ENCODE measurements at regions not wholly inside any gene's neighbourhood (a gene's known extent, or its start where the extent isn't known, plus 50 kb on each side); places are given as distances from the start of the nearest gene placed in this dataset.

DNA sequence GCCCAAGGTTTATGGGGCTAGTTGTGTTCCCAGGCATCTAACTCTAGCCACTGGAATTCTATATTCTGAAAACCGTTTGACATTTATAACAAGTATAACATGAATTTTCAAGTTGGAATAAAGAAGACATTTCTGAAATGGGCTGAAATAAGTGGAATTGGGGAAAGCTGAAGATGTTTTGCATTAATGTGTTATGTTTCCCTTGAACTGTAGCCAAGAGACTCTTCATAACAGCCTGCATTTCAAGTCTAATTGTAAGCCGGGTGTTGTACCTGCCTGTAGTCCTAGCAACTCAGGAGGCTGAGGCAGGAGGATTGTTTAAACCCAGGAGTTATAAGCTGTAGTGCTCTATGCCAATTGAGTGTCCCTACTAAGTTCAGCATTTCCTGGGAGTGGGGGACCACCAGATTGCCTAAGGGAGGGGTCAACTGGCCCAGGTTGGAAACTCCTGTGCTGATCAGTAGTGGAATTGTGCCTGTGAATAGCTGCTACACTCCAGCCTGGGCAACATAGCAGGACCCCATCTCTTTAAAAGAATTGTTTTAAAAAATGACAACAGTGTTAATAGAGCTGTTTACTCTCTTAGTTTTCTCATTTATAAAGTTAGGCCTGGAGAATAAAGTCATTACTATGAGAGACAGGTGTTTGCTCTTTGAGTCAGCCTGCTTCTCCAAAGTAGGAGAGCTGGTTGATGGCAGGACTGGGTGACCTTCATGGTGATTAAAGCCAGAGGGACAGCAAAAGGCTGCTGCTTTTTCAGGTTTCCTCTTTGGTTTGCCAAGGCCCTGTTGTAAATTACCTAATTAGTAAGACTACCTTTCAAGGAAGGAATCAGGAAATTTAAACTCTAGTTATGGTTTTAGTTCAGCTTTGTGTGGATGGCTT is 483.6 kb upstream of the RGS6 start:
- Histone ChIP-seq H3K18ac (ENCODE audit: low read depth, low read length) (no peak overlapping the region), H3K4me1 (ENCODE audit: control insufficient read depth, insufficient read depth, low read length) (peaks cover 2% of the 10 kb centered on the region), H4K8ac (ENCODE audit: low read depth in 2 of 2, low read length in 2 of 2) (no peak overlapping the region), H4K91ac (ENCODE audit: insufficient read depth, low read depth, low read length) (no peak overlapping the region), H2BK5ac (ENCODE audit: low read depth, low read length, poor library complexity, severe bottlenecking) (no peak overlapping the region), H3K4me2 (ENCODE audit: low read depth, low read length) (no peak overlapping the region), H3K9me1 (ENCODE audit: insufficient read depth, low read length) (no peaks in the 10 kb centered on the region; the same call in 1 of the 2 replicates), H4K20me1 (ENCODE audit: insufficient read depth, low read length) (peaks cover 3% of the 10 kb centered on the region; the same call in 1 of the 2 replicates), H2BK120ac (ENCODE audit: low read depth, low read length) (no peak overlapping the region), H2AFZ (replicated peaks; ENCODE audit: low read length, poor library complexity) (no peak overlapping the region), H3K27ac (ENCODE audit: insufficient read depth, low read length) (no peak overlapping the region), H3K9ac (ENCODE audit: low read depth, low read length) (no peak overlapping the region), H2AK9ac (replicated peaks; ENCODE audit: low read depth, low read length, poor library complexity) (no peak overlapping the region), H3K27me3 (ENCODE audit: control insufficient read depth, insufficient read depth, low read length) (no peaks in the 10 kb centered on the region), H2BK20ac (ENCODE audit: low read depth, low read length) (no peak overlapping the region), H3K56ac (ENCODE audit: extremely low read depth, insufficient read depth, low read length) (no peak overlapping the region), H3K4ac (ENCODE audit: low read depth, low read length) (no peak overlapping the region), H3K23ac (ENCODE audit: low read depth, low read length) (no peak overlapping the region), H3K79me1 (ENCODE audit: low read depth in 1 of 2, low read length in 2 of 2) (peaks cover 9 to 53% of the 10 kb centered on the region in 2 experiments; a peak in 3 of 4 replicates), H3K36me3 (ENCODE audit: control insufficient read depth, insufficient read depth, low read length) (no peaks in the 10 kb centered on the region), H3K4me3 (ENCODE audit: insufficient read depth, low read depth, low read length) (no peak overlapping the region), H2BK15ac (ENCODE audit: low read depth, low read length) (no peak overlapping the region), H2AK5ac (ENCODE audit: low read depth, low read length) (no peak overlapping the region), H4K5ac (ENCODE audit: low read depth, low read length) (no peak overlapping the region), H3K14ac (replicated peaks; ENCODE audit: low read depth, low read length) (no peak overlapping the region; the same call in 1 of the 2 replicates), H3K9me3 (ENCODE audit: control insufficient read depth, insufficient read depth, low read length) (no peaks in the 10 kb centered on the region)
- in situ Hi-C loops (cut with MboI; ENCODE audit: low sequenced_read_pairs), result no loop called here
- ATAC-seq (ENCODE audit: low read depth) (no peak), DNase-seq (no peak)
- dilution Hi-C loops (cut with HindIII; ENCODE audit: low sequenced_read_pairs, unreplicated experiment), result no loop called here
- ChIA-PET POLR2A (ENCODE audit: unreplicated experiment) (no interaction called here), CTCF (interaction anchor here (0.8 kb wide), 1 partner anchor 16 kb away, joined by 3 read pairs; no protein-coding TSS in a partner anchor)
- no peak for TF ChIP-seq MXI1 (IDR thresholded peaks at IDR 0.05; ENCODE audit: borderline replicate concordance, low read depth, low read length)
- TF ChIP-seq RFX5 (IDR thresholded peaks at IDR 0.05; ENCODE audit: low read depth, low read length), result no peak
- no peak for TF ChIP-seq NFE2L2 (IDR thresholded peaks at IDR 0.05; ENCODE audit: low read depth, low read length)
- TF ChIP-seq, protein P1, sequence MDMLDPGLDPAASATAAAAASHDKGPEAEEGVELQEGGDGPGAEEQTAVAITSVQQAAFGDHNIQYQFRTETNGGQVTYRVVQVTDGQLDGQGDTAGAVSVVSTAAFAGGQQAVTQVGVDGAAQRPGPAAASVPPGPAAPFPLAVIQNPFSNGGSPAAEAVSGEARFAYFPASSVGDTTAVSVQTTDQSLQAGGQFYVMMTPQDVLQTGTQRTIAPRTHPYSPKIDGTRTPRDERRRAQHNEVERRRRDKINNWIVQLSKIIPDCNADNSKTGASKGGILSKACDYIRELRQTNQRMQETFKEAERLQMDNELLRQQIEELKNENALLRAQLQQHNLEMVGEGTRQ (IDR thresholded peaks at IDR 0.05; ENCODE audit: low read depth, low read length), result no peak
- TF ChIP-seq RAD21 (IDR thresholded peaks at IDR 0.05; ENCODE audit: low read length), result no peak
- no peak for TF ChIP-seq MAZ (IDR thresholded peaks at IDR 0.05; ENCODE audit: borderline replicate concordance, low read depth, low read length)
- no peak for TF ChIP-seq SMC3 (IDR thresholded peaks at IDR 0.05; ENCODE audit: low read depth, low read length)
- no peak for TF ChIP-seq CEBPB (IDR thresholded peaks at IDR 0.05; ENCODE audit: low read depth, low read length)
- intact Hi-C loops (cut with micrococcal nuclease), result no loop called here
- BruUV-seq (replicated peaks), result no TSS peak
- WGBS, 2 experiments (ENCODE audit: extremely low coverage in 2 of 2, insufficient read length in 1 of 2), result no CpG with 5 or more reads among the region's 2 CpGs
